Skeletal muscle tissue (tissue), 3 donors: ENCODE measurements at regions not wholly inside any gene's neighbourhood (a gene's known extent, or its start where the extent isn't known, plus 50 kb on each side); places are given as distances from the start of the nearest gene placed in this dataset.
"Not testable (repeated sequence)": the region's sequence is repeated elsewhere in the genome, so short reads cannot be mapped to it uniquely, and the experiment has no call there.

Experiments
- H3K27ac ChIP-seq: one replicate; pipeline ENCODE4 v1.7.0; 2013; ENCODE audit warnings: mild to moderate bottlenecking, low read depth, low read length, inconsistent platforms
- H3K27me3 ChIP-seq, 3 donors: one replicate each; pipeline ENCODE4 v1.7.0; 2013; ENCODE audit warnings: low read length in 3 of 3; ENCODE audit not compliant: control insufficient read depth in 3 of 3, insufficient read depth in 3 of 3
- H3K36me3 ChIP-seq, 3 donors: one replicate each; pipeline ENCODE4 v1.7.0; 2013; ENCODE audit warnings: low read length in 3 of 3; ENCODE audit not compliant: control insufficient read depth in 3 of 3, insufficient read depth in 3 of 3
- H3K4me1 ChIP-seq, 3 donors: one replicate each; pipeline ENCODE4 v1.7.0; 2013; ENCODE audit warnings: low read length in 3 of 3, mild to moderate bottlenecking in 3 of 3; ENCODE audit not compliant: control insufficient read depth in 3 of 3, insufficient read depth in 3 of 3
- H3K4me3 ChIP-seq, 3 donors: one replicate each; pipeline ENCODE4 v1.7.0; 2013; ENCODE audit warnings: low read length in 3 of 3
- H3K9ac ChIP-seq, 3 donors: one replicate each; pipeline ENCODE4 v1.7.0; 2013; ENCODE audit warnings: low read length in 3 of 3, mild to moderate bottlenecking in 3 of 3, moderate library complexity in 2 of 3, low read depth in 1 of 3
- H3K9me3 ChIP-seq, 3 donors: one replicate each; pipeline ENCODE4 v1.7.0; 2013; ENCODE audit warnings: low read length in 3 of 3; ENCODE audit not compliant: control insufficient read depth in 3 of 3
- donor health status: Osteomylitis.

- H3K36me3 ChIP-seq = no peaks in the 10 kb centered on the region
- no peak overlapping the region for H3K27ac ChIP-seq
- H3K9ac ChIP-seq = no peak overlapping the region
- no peak overlapping the region for H3K4me3 ChIP-seq
- H3K4me1 ChIP-seq = no peaks in the 10 kb centered on the region
- no peaks in the 10 kb centered on the region for H3K9me3 ChIP-seq
- peaks cover 0 to 4% (median 0%) of the 10 kb centered on the region in 3 donors for H3K27me3 ChIP-seq
Measured at GRCh38 chr13:59277106-59277505, 886.6 kb downstream of the DIAPH3 start.

GRCh38 chr13:59279028-59279427 lies 884.7 kb downstream of the DIAPH3 start:
- H3K9ac ChIP-seq = no peak overlapping the region
- H3K9me3 ChIP-seq = no peaks in the 10 kb centered on the region
- H3K27ac ChIP-seq = no peak overlapping the region
- H3K27me3 ChIP-seq = peaks cover 0 to 4% (median 0%) of the 10 kb centered on the region in 3 donors
- no peaks in the 10 kb centered on the region for H3K4me1 ChIP-seq
- no peaks in the 10 kb centered on the region for H3K36me3 ChIP-seq
- no peak overlapping the region for H3K4me3 ChIP-seq

- Histone ChIP-seq H3K9me3 (no peaks in the 10 kb centered on the region), H3K27me3 (peaks cover 0 to 4% (median 0%) of the 10 kb centered on the region in 3 donors), H3K4me3 (no peak overlapping the region), H3K9ac (no peak overlapping the region), H3K27ac (no peak overlapping the region), H3K36me3 (no peaks in the 10 kb centered on the region), H3K4me1 (no peaks in the 10 kb centered on the region)
Measured at GRCh38 chr13:59279576-59279975, 884.2 kb downstream of the DIAPH3 start.

GRCh38 chr13:59280297-59280696 lies 883.4 kb downstream of the DIAPH3 start:
- Histone ChIP-seq H3K9ac (no peak overlapping the region), H3K9me3 (no peaks in the 10 kb centered on the region)

GRCh38 chr13:59281453-59281852 lies 882.3 kb downstream of the DIAPH3 start:
- no peak overlapping the region for H3K27ac ChIP-seq
- no peak overlapping the region for H3K9ac ChIP-seq
- H3K4me3 ChIP-seq = no peak overlapping the region
- no peaks in the 10 kb centered on the region for H3K36me3 ChIP-seq
- H3K4me1 ChIP-seq = no peaks in the 10 kb centered on the region
- peaks cover 0 to 4% (median 0%) of the 10 kb centered on the region in 3 donors for H3K27me3 ChIP-seq
- H3K9me3 ChIP-seq = no peaks in the 10 kb centered on the region

More at GRCh38 chr13:59280297-59280696, 883.4 kb downstream of the DIAPH3 start:
- Histone ChIP-seq H3K27ac (no peak overlapping the region), H3K27me3 (peaks cover 0 to 4% (median 0%) of the 10 kb centered on the region in 3 donors), H3K36me3 (no peaks in the 10 kb centered on the region), H3K4me1 (no peaks in the 10 kb centered on the region), H3K4me3 (no peak overlapping the region)

GRCh38 chr13:59292240-59292639 lies 871.5 kb downstream of the DIAPH3 start:
- not testable (repeated sequence) for H3K9me3 ChIP-seq, H3K4me1 ChIP-seq, H3K27me3 ChIP-seq

GRCh38 chr13:59299584-59299983 lies 864.1 kb downstream of the DIAPH3 start:
- Histone ChIP-seq H3K27ac (no peak overlapping the region), H3K4me3 (no peak overlapping the region), H3K27me3 (no peaks in the 10 kb centered on the region), H3K4me1 (no peaks in the 10 kb centered on the region), H3K36me3 (no peaks in the 10 kb centered on the region), H3K9ac (no peak overlapping the region), H3K9me3 (no peaks in the 10 kb centered on the region)

More at GRCh38 chr13:59292240-59292639, 871.5 kb downstream of the DIAPH3 start:
- not testable (repeated sequence) for H3K4me3 ChIP-seq, H3K36me3 ChIP-seq, H3K9ac ChIP-seq, H3K27ac ChIP-seq

GRCh38 chr13:59300355-59301173 lies 863.2 kb downstream of the DIAPH3 start:
- Histone ChIP-seq H3K9me3 (no peaks in the 10 kb centered on the region), H3K9ac (no peak overlapping the region), H3K27ac (no peak overlapping the region), H3K36me3 (no peaks in the 10 kb centered on the region), H3K4me3 (no peak overlapping the region), H3K27me3 (no peaks in the 10 kb centered on the region), H3K4me1 (no peaks in the 10 kb centered on the region)

GRCh38 chr13:59301174-59301567 lies 862.6 kb downstream of the DIAPH3 start:
- no peaks in the 10 kb centered on the region for H3K27me3 ChIP-seq
- H3K4me1 ChIP-seq = no peaks in the 10 kb centered on the region
- no peaks in the 10 kb centered on the region for H3K9me3 ChIP-seq
- no peak overlapping the region for H3K27ac ChIP-seq
- H3K9ac ChIP-seq = no peak overlapping the region
- no peaks in the 10 kb centered on the region for H3K36me3 ChIP-seq
- no peak overlapping the region for H3K4me3 ChIP-seq

- H3K9me3 ChIP-seq = no peaks in the 10 kb centered on the region
- no peak overlapping the region for H3K27ac ChIP-seq
- no peaks in the 10 kb centered on the region for H3K36me3 ChIP-seq
- no peak overlapping the region for H3K9ac ChIP-seq
- H3K4me1 ChIP-seq = no peaks in the 10 kb centered on the region
- no peaks in the 10 kb centered on the region for H3K27me3 ChIP-seq
- no peak overlapping the region for H3K4me3 ChIP-seq
Measured at GRCh38 chr13:59303433-59303832, 860.3 kb downstream of the DIAPH3 start.
